ENCODE measurements at regions not wholly inside any gene's neighbourhood (a gene's known extent, or its start where the extent isn't known, plus 50 kb on each side); places are given as distances from the start of the nearest gene placed in this dataset.
"Not testable (repeated sequence)": the region's sequence is repeated elsewhere in the genome, so short reads cannot be mapped to it uniquely, and the experiment has no call there.

- peak; percentile 34 to 64 (median 54) for DNase-seq
Measured at GRCh38 chr7:47088329-47089067, 493.4 kb downstream of the TNS3 start.

- no peak for DNase-seq
Measured at GRCh38 chr7:47087866-47088265, 494.0 kb downstream of the TNS3 start.

- DNase-seq, result peak in 1 of 3 experiments; percentile 16
Measured at GRCh38 chr7:47085491-47086275, 496.2 kb downstream of the TNS3 start.

GRCh38 chr7:47083476-47084250, 498.2 kb downstream of the TNS3 start:
- DNase-seq, result no peak

- DNase-seq, result peak in 2 of 3 experiments; percentile 27 to 28
Measured at GRCh38 chr7:47080816-47081215, 501.1 kb downstream of the TNS3 start.

- no peak for DNase-seq
Measured at GRCh38 chr7:47078241-47078640, 503.7 kb downstream of the TNS3 start.

- DNase-seq, result no peak
Measured at GRCh38 chr7:47074702-47075153, 507.2 kb downstream of the TNS3 start.

- DNase-seq, result no peak
Measured at GRCh38 chr7:47073284-47073683, 508.6 kb downstream of the TNS3 start.

- DNase-seq, result no peak
Measured at GRCh38 chr7:47071866-47072265, 510.0 kb downstream of the TNS3 start.

GRCh38 chr7:47069385-47070076, 512.4 kb downstream of the TNS3 start:
- DNase-seq, result no peak

- DNase-seq, result no peak
Measured at GRCh38 chr7:47066976-47067614, 514.8 kb downstream of the TNS3 start.

GRCh38 chr7:47056731-47057130, 525.2 kb downstream of the TNS3 start:
- no peak for DNase-seq

- not testable (repeated sequence) for DNase-seq
Measured at GRCh38 chr7:47052541-47053208, 529.2 kb downstream of the TNS3 start.

GRCh38 chr7:47049234-47049774, 532.6 kb downstream of the TNS3 start:
- no peak for DNase-seq

GRCh38 chr7:47047384-47047783, 534.5 kb downstream of the TNS3 start:
- no peak for DNase-seq

GRCh38 chr7:47046949-47047348, 535.0 kb downstream of the TNS3 start:
- no peak for DNase-seq

GRCh38 chr7:47045207-47046051, 536.5 kb downstream of the TNS3 start:
- no peak for DNase-seq

- DNase-seq, result no peak
Measured at GRCh38 chr7:47044625-47045024, 537.3 kb downstream of the TNS3 start.

GRCh38 chr7:47043304-47043703, 538.6 kb downstream of the TNS3 start:
- DNase-seq, result no peak

GRCh38 chr7:47042669-47043068, 539.2 kb downstream of the TNS3 start:
- no peak for DNase-seq
